ENCODE measurements at regions not wholly inside any gene's neighbourhood (a gene's known extent, or its start where the extent isn't known, plus 50 kb on each side); places are given as distances from the start of the nearest gene placed in this dataset.

GRCh38 chr2:8546612-8547283, 135.1 kb upstream of the ID2 start:
- TF ChIP-seq CTCF (IDR thresholded peaks at IDR 0.05) (no peak), POLR2A (IDR thresholded peaks at IDR 0.05) (no peak)
